ENCODE measurements at regions not wholly inside any gene's neighbourhood (a gene's known extent, or its start where the extent isn't known, plus 50 kb on each side); places are given as distances from the start of the nearest gene placed in this dataset.

DNA sequence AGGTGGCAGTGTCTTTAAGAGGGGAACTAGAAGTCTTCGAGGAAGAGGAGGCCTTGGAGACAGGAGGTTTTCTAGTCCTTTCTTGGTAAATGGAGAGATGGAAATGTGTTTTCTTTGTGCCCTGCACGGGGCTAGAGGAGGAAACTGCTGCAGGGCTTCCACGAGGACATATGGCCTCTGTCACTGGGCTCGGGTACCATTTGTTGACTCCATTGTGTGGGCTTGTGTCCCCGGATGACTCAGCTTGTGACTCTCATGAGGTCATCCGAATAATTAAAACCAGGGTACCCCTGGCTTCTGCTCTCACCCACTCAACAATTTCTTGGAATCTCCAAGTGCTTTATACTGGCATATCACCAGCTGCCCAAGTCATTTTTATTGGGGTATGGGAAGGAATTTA is 261.7 kb downstream of the KIF4B start:
- in situ Hi-C loops (cut with MboI; ENCODE audit: low sequenced_read_pairs in 4 of 4): no loop called here
- ATAC-seq: no peak
- no peak for TF ChIP-seq POLR2A (IDR thresholded peaks at IDR 0.05)
- TF ChIP-seq, protein P1, sequence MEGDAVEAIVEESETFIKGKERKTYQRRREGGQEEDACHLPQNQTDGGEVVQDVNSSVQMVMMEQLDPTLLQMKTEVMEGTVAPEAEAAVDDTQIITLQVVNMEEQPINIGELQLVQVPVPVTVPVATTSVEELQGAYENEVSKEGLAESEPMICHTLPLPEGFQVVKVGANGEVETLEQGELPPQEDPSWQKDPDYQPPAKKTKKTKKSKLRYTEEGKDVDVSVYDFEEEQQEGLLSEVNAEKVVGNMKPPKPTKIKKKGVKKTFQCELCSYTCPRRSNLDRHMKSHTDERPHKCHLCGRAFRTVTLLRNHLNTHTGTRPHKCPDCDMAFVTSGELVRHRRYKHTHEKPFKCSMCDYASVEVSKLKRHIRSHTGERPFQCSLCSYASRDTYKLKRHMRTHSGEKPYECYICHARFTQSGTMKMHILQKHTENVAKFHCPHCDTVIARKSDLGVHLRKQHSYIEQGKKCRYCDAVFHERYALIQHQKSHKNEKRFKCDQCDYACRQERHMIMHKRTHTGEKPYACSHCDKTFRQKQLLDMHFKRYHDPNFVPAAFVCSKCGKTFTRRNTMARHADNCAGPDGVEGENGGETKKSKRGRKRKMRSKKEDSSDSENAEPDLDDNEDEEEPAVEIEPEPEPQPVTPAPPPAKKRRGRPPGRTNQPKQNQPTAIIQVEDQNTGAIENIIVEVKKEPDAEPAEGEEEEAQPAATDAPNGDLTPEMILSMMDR (IDR thresholded peaks at IDR 0.05 in 4 of 5, conservative IDR thresholded peaks at IDR 0.05 in 1 of 5): no peak

DNA sequence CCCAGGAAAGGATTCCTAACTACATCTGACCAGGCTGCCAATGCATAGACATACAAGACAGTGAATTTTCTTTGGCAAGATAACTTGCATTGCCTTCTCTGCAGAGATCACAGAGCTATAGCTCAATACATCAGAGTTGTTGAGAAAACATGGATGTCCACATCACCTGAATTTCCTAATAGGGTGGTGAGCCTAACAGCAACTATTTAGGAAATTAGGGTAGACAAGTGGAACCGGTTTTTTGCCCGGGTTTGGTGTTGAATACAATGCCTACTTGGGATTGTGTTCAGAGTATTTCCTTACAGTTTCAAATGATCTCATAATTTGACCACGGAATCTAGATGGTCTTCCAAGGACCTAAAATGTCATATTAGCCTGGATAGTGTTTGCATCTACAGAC is 262.7 kb downstream of the KIF4B start:
- Histone ChIP-seq H3K36me3 (no peaks in the 10 kb centered on the region), H3K9me3 (no peaks in the 10 kb centered on the region), H3K27me3 (no peaks in the 10 kb centered on the region), H3K4me3 (no peak overlapping the region), H3K4me1 (no peaks in the 10 kb centered on the region), H3K27ac (no peak overlapping the region)
- ATAC-seq: no peak
- no peak for DNase-seq
- intact Hi-C loops (cut with DNase I; ENCODE audit: low total_unique reads) (no loop called here), in situ Hi-C loops (cut with MboI; ENCODE audit: low sequenced_read_pairs in 4 of 4) (no loop called here)
- TF ChIP-seq POLR2A (IDR thresholded peaks at IDR 0.05): no peak
- TF ChIP-seq, protein P1 (IDR thresholded peaks at IDR 0.05 in 4 of 5, conservative IDR thresholded peaks at IDR 0.05 in 1 of 5): no peak

More for the DNA sequence above, 261.7 kb downstream of the KIF4B start:
- Histone ChIP-seq H3K4me3 (no peak overlapping the region), H3K36me3 (no peaks in the 10 kb centered on the region), H3K9me3 (no peaks in the 10 kb centered on the region), H3K27me3 (no peaks in the 10 kb centered on the region), H3K27ac (no peak overlapping the region), H3K4me1 (no peaks in the 10 kb centered on the region)
- intact Hi-C loops (cut with DNase I; ENCODE audit: low total_unique reads): no loop called here
- no peak for DNase-seq

DNA sequence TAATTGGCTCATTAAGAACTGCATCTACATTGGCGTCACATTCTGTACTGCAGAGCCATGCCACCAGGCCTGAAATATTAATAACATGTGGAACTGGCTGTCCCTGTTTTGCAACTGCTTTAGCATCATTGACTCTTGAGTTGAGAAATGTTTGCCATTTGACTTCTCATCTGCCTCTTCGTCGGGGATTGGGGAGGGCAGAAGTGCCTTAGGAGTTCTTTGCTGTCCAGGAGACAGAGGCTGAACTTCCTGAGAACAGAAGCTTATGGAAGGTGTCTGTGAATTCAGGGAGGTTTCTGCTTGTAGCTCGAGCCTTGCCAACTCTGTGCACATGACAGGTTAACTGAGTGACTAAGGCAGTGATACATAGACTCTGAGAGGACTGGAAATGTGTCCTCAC is 265.0 kb downstream of the KIF4B start:
- no peak for ATAC-seq
- Histone ChIP-seq H3K36me3 (no peaks in the 10 kb centered on the region), H3K4me3 (no peak overlapping the region), H3K9me3 (no peaks in the 10 kb centered on the region), H3K27ac (no peak overlapping the region), H3K4me1 (no peaks in the 10 kb centered on the region), H3K27me3 (no peaks in the 10 kb centered on the region)
- TF ChIP-seq, protein P1 (IDR thresholded peaks at IDR 0.05 in 4 of 5, conservative IDR thresholded peaks at IDR 0.05 in 1 of 5): no peak
- TF ChIP-seq POLR2A (IDR thresholded peaks at IDR 0.05): no peak
- in situ Hi-C loops (cut with MboI; ENCODE audit: low sequenced_read_pairs in 4 of 4) (no loop called here), intact Hi-C loops (cut with DNase I; ENCODE audit: low total_unique reads) (no loop called here)
- no peak for DNase-seq

DNA sequence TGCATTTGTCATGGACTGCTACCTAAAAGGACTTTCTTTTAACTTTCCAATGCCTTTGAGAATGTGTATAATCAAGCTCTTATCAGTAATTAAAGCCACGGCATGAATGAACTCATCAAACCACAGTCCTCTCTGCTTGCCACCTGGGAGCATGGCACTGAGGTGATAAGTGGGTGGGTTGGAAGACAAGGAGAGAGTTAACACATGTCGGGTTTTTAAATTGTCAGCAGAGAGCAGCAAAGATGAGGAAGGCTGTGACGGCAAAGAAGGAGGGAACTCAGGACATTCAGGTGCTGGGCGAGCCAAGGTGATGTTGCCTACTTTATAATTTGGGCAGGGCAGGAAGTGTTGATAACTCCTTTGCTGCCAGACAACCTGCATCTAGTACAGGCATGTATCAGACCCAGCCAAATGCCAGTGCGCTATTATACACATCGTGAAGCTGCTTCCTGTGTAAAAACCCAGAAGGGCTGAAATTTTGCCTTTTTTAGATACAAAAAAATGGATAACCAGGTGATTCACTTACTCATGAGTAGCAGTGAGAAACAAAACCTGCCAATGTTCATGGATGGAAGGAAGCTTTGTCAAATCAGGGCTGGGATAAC is 269.1 kb downstream of the KIF4B start:
- in situ Hi-C loops (cut with MboI; ENCODE audit: low sequenced_read_pairs in 4 of 4) (no loop called here), intact Hi-C loops (cut with DNase I; ENCODE audit: low total_unique reads) (no loop called here)
- Histone ChIP-seq H3K27me3 (no peaks in the 10 kb centered on the region), H3K4me1 (no peaks in the 10 kb centered on the region), H3K27ac (no peak overlapping the region), H3K36me3 (no peaks in the 10 kb centered on the region), H3K4me3 (no peak overlapping the region), H3K9me3 (no peaks in the 10 kb centered on the region)
- ATAC-seq (no peak), DNase-seq (no peak)
- TF ChIP-seq POLR2A (IDR thresholded peaks at IDR 0.05): no peak
- TF ChIP-seq, protein P1 (IDR thresholded peaks at IDR 0.05 in 4 of 5, conservative IDR thresholded peaks at IDR 0.05 in 1 of 5): no peak

DNA sequence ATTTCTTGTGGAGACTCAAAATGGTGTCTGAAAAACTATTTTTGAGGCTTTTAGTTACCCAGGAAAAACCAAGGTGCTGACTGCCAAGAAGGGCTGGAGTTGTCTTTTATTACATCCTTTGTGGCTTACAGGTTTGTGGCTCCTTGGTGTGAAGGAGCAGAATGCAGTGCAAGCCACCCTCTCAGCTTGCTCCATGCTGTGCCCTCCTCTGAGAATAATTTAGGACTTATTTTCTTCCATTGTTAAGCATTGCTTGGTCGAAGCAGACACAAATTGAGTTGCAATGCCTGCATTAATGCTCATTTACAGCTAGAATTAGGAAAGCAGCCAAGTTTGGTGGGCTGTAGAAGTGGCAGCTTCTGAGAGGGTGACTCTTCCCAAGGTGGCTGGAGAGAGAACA is 272.2 kb downstream of the KIF4B start:
- Histone ChIP-seq H3K36me3 (no peaks in the 10 kb centered on the region), H3K9me3 (no peaks in the 10 kb centered on the region), H3K4me1 (no peaks in the 10 kb centered on the region), H3K4me3 (no peak overlapping the region), H3K27ac (no peak overlapping the region), H3K27me3 (no peaks in the 10 kb centered on the region)
- TF ChIP-seq, protein P1 (IDR thresholded peaks at IDR 0.05 in 4 of 5, conservative IDR thresholded peaks at IDR 0.05 in 1 of 5): no peak
- no peak for TF ChIP-seq POLR2A (IDR thresholded peaks at IDR 0.05)
- DNase-seq: no peak
- intact Hi-C loops (cut with DNase I; ENCODE audit: low total_unique reads): no loop called here
- in situ Hi-C loops (cut with MboI; ENCODE audit: low sequenced_read_pairs in 4 of 4): no loop called here
- ATAC-seq: no peak

All from gastrocnemius medialis (tissue), 4 donors.